Esophagus (tissue), 2 donors: ENCODE measurements at regions not wholly inside any gene's neighbourhood (a gene's known extent, or its start where the extent isn't known, plus 50 kb on each side); places are given as distances from the start of the nearest gene placed in this dataset.
"Not testable (repeated sequence)": the region's sequence is repeated elsewhere in the genome, so short reads cannot be mapped to it uniquely, and the experiment has no call there.

ENCODE experiments used
- H3K27ac ChIP-seq, 2 donors: one replicate each; pipeline ENCODE4 v1.5.1; 2013; ENCODE audit warnings: low read depth in 2 of 2, mild to moderate bottlenecking in 2 of 2, inconsistent platforms in 1 of 2, low read length in 1 of 2, moderate library complexity in 1 of 2
- H3K27me3 ChIP-seq, 2 donors: one replicate each; pipeline ENCODE4 v1.6.1; 2013; ENCODE audit warnings: low read length in 2 of 2, control low read depth in 1 of 2, mild to moderate bottlenecking in 1 of 2; ENCODE audit not compliant: insufficient read depth in 2 of 2, control insufficient read depth in 1 of 2
- H3K36me3 ChIP-seq, 2 donors: one replicate each; pipeline ENCODE4 v1.6.1; 2013; ENCODE audit warnings: low read length in 1 of 2; ENCODE audit not compliant: control insufficient read depth in 2 of 2, insufficient read depth in 2 of 2
- H3K4me1 ChIP-seq, 2 donors: one replicate each; pipeline ENCODE4 v1.6.1; 2013; ENCODE audit warnings: low read length in 1 of 2; ENCODE audit not compliant: control insufficient read depth in 2 of 2, insufficient read depth in 2 of 2
- H3K4me3 ChIP-seq, 2 donors: one replicate each; pipeline ENCODE4 v1.5.1; 2013; ENCODE audit warnings: low read length in 2 of 2, mild to moderate bottlenecking in 2 of 2, low read depth in 1 of 2, moderate library complexity in 1 of 2
- H3K9me3 ChIP-seq, 2 donors: one replicate each; pipeline ENCODE4 v1.6.1; 2013; ENCODE audit warnings: mild to moderate bottlenecking in 2 of 2, low read depth in 1 of 2, low read length in 1 of 2, moderate library complexity in 1 of 2; ENCODE audit not compliant: control insufficient read depth in 2 of 2, insufficient read depth in 1 of 2
- WGBS, 2 donors: extraction: QIAGEN DNeasy Blood & Tissue Kit; methylation state at CpG; one replicate each; pipeline ENCODE4 v1.1.7; 2013; 5-methylcytosine and 5-hydroxymethylcytosine counted together
- donor health status: healthy with polysubstance abuse.
- donor health status: Bipolar disorder and iron deficiency.

DNA sequence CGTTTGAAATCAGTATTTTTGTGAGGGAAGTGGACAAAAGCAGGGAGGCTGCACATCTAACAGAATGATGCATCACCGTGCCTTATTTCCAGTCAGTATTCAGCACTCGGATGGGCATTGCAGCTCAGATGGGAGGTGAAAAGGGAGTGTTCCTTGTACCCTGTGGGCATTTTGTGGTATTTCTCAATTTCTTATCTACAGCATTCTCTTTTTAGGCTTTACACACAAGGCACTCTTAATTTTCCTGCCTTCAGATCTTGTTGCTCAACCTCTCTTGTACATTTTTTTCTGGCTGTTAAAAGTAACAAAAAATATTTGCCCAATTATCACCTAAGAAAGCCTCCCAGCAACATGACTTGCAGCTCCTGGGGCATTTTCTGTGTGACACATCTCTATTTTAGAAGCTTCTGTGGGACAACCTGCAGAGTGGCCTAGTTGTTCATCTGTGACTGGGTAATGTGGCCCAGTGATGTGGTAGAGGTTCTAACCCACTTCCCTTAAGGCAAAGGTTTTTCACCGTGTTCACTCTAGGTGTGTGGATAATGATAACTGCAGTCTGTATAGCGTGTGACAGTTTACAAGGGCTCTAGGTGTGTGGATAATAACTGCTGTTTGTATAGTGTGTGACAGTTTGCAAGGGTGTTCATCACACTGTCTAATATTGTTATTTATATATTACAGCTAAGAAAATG, 257.2 kb downstream of the PTGER3 start:
- 79 to 80% methylated on average over 5 of the region's 5 CpGs for WGBS, 2 donors
- Histone ChIP-seq H3K9me3 (no peaks in the 10 kb centered on the region), H3K27me3 (no peaks in the 10 kb centered on the region), H3K4me1 (no peaks in the 10 kb centered on the region), H3K36me3 (no peaks in the 10 kb centered on the region), H3K4me3 (no peak overlapping the region), H3K27ac (no peak overlapping the region)

- 72 to 75% methylated on average over 1 of the region's 1 CpG for WGBS, 2 donors
- not testable (repeated sequence) for H3K4me3 ChIP-seq, H3K27me3 ChIP-seq, H3K4me1 ChIP-seq, H3K27ac ChIP-seq, H3K9me3 ChIP-seq, H3K36me3 ChIP-seq
These were observed 252.6 kb downstream of the PTGER3 start for GRCh38 chr1:70795064-70795463.

GRCh38 chr1:70796298-70796697, 251.3 kb downstream of the PTGER3 start:
- H3K4me1 ChIP-seq, H3K27ac ChIP-seq, H3K27me3 ChIP-seq, H3K4me3 ChIP-seq, H3K36me3 ChIP-seq, H3K9me3 ChIP-seq: not testable (repeated sequence)
- WGBS, 2 donors: 89 to 90% methylated on average over 1 of the region's 1 CpG

- WGBS, 2 donors: 75 to 81% methylated on average over 2 of the region's 2 CpGs
- peaks cover 0 to 16% of the 10 kb centered on the region in 2 donors for H3K9me3 ChIP-seq
- not testable (repeated sequence) for H3K4me1 ChIP-seq, H3K27me3 ChIP-seq, H3K36me3 ChIP-seq, H3K27ac ChIP-seq, H3K4me3 ChIP-seq
These were observed 245.0 kb downstream of the PTGER3 start for GRCh38 chr1:70802625-70803024.

- Histone ChIP-seq H3K4me1 (no peaks in the 10 kb centered on the region), H3K27ac (no peak overlapping the region), H3K9me3 (peaks cover 0 to 16% of the 10 kb centered on the region in 2 donors), H3K36me3 (no peaks in the 10 kb centered on the region), H3K27me3 (no peaks in the 10 kb centered on the region), H3K4me3 (no peak overlapping the region)
- WGBS, 2 donors: 80 to 86% methylated on average over 6 of the region's 6 CpGs
These were observed 242.0 kb downstream of the PTGER3 start for GRCh38 chr1:70805641-70806040.

GRCh38 chr1:70807088-70807664, 240.4 kb downstream of the PTGER3 start:
- 44 to 61% methylated on average over 3 of the region's 3 CpGs for WGBS, 2 donors
- Histone ChIP-seq H3K4me1 (no peaks in the 10 kb centered on the region), H3K9me3 (peaks cover 0 to 16% of the 10 kb centered on the region in 2 donors), H3K36me3 (no peaks in the 10 kb centered on the region), H3K27ac (no peak overlapping the region), H3K27me3 (no peaks in the 10 kb centered on the region), H3K4me3 (no peak overlapping the region)

GRCh38 chr1:70809069-70809468, 238.5 kb downstream of the PTGER3 start:
- no peaks in the 10 kb centered on the region for H3K27me3 ChIP-seq
- H3K4me3 ChIP-seq: no peak overlapping the region
- peaks cover 0 to 16% of the 10 kb centered on the region in 2 donors for H3K9me3 ChIP-seq
- H3K4me1 ChIP-seq: no peaks in the 10 kb centered on the region
- H3K27ac ChIP-seq: no peak overlapping the region
- WGBS, 2 donors: 81 to 86% methylated on average over 2 of the region's 2 CpGs
- H3K36me3 ChIP-seq: no peaks in the 10 kb centered on the region

DNA sequence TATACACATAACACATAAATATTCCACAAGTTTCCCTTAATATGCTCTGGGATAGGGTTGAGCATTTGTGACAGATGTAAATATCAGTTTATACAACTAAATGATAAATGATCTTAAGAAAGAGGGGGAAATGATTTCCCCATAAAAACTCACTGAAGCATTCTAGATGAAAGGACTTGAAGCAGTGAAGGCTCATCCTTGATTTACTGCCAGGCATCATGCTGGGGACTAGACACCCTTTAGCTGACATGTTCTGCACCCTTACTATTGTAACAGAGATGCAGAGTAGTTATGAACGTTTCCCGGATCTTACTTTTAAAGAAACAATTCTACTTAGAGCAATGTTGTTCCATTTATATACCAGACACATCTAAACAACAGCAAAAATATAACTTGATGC, 235.8 kb downstream of the PTGER3 start:
- H3K4me1 ChIP-seq: no peaks in the 10 kb centered on the region
- H3K27ac ChIP-seq: no peak overlapping the region
- no peak overlapping the region for H3K4me3 ChIP-seq
- no peaks in the 10 kb centered on the region for H3K36me3 ChIP-seq
- H3K27me3 ChIP-seq: no peaks in the 10 kb centered on the region
- H3K9me3 ChIP-seq: peaks cover 0 to 3% of the 10 kb centered on the region in 2 donors
- WGBS, 2 donors: 84 to 90% methylated on average over 2 of the region's 2 CpGs

DNA sequence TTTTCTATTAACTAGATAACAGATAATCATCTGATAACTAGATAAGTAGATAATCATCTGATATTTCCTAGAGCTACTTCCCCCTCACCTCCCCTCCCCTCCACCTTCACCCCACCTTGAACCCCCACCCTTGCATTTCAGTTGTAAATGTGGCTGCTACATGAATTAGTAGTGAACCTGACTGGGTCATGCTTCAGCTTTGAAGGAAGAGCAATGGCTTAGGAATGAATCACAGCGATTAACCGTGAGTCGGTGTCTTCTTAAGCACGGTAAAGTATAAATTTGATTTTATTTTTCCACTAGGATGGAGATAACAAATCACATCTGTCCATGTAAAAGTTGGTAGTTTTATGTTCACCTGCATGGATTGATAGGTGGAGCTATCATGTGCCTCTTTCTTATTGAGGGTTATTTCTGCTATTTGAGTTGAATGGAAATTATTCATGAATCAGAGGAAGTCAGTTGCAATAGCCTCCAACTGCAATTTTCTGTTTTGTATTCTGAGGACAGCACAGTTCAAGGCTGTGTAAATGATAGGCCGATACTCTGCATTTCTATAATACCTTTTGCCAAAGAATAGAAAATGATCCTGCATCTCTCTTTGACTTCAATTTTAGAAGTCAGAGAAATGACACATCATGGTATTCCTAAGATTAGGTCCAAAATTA, 235.0 kb downstream of the PTGER3 start:
- no peaks in the 10 kb centered on the region for H3K4me1 ChIP-seq
- H3K36me3 ChIP-seq: no peaks in the 10 kb centered on the region
- no peak overlapping the region for H3K27ac ChIP-seq
- no peak overlapping the region for H3K4me3 ChIP-seq
- no peaks in the 10 kb centered on the region for H3K27me3 ChIP-seq
- WGBS, 2 donors: 85 to 91% methylated on average over 5 of the region's 5 CpGs
- H3K9me3 ChIP-seq: no peaks in the 10 kb centered on the region

GRCh38 chr1:70818401-70818800, 229.2 kb downstream of the PTGER3 start:
- no peak overlapping the region for H3K27ac ChIP-seq
- no peaks in the 10 kb centered on the region for H3K4me1 ChIP-seq
- H3K9me3 ChIP-seq: no peaks in the 10 kb centered on the region
- H3K4me3 ChIP-seq: no peak overlapping the region
- no peaks in the 10 kb centered on the region for H3K36me3 ChIP-seq
- H3K27me3 ChIP-seq: no peaks in the 10 kb centered on the region
- WGBS, 2 donors: 56 to 63% methylated on average over 2 of the region's 2 CpGs
